ENCODE measurements at regions not wholly inside any gene's neighbourhood (a gene's known extent, or its start where the extent isn't known, plus 50 kb on each side); places are given as distances from the start of the nearest gene placed in this dataset.

GRCh38 chr13:90526711-90527110 lies 820.8 kb upstream of the MIR17HG start:
- FAIRE-seq (no peak), DNase-seq (no peak)
- no peak overlapping the region for H3K27ac ChIP-seq (ENCODE audit: low read depth in 1 of 3, low read length in 2 of 3)
- 9 to 32% (median 11%) methylated on average over 1 of the region's 1 CpG for WGBS, 3 donors
- H3K4me3 ChIP-seq (ENCODE audit: low read depth in 1 of 3, low read length in 3 of 3): no peak overlapping the region
- no peaks in the 10 kb centered on the region for H3K4me1 ChIP-seq (ENCODE audit: control insufficient read depth in 3 of 3, insufficient read depth in 2 of 3, low read depth in 1 of 3, low read length in 2 of 3)
- no peaks in the 10 kb centered on the region for H3K9me3 ChIP-seq (ENCODE audit: control insufficient read depth in 2 of 2, insufficient read depth in 1 of 2, low read depth in 1 of 2, low read length in 1 of 2)
- H3K36me3 ChIP-seq (ENCODE audit: control insufficient read depth in 3 of 3, insufficient read depth in 2 of 3, low read depth in 1 of 3, low read length in 3 of 3): no peaks in the 10 kb centered on the region
- H3K27me3 ChIP-seq (ENCODE audit: control insufficient read depth in 3 of 3, insufficient read depth in 3 of 3, low read length in 3 of 3): no peaks in the 10 kb centered on the region

GRCh38 chr13:90531744-90532143 lies 815.7 kb upstream of the MIR17HG start:
- Histone ChIP-seq H3K9me3 (ENCODE audit: control insufficient read depth in 2 of 2, insufficient read depth in 1 of 2, low read depth in 1 of 2, low read length in 1 of 2) (peaks cover 0 to 1% of the 10 kb centered on the region in 2 donors), H3K27me3 (ENCODE audit: control insufficient read depth in 3 of 3, insufficient read depth in 3 of 3, low read length in 3 of 3) (no peaks in the 10 kb centered on the region), H3K36me3 (ENCODE audit: control insufficient read depth in 3 of 3, insufficient read depth in 2 of 3, low read depth in 1 of 3, low read length in 3 of 3) (no peaks in the 10 kb centered on the region), H3K27ac (ENCODE audit: low read depth in 1 of 3, low read length in 2 of 3) (no peak overlapping the region), H3K4me1 (ENCODE audit: control insufficient read depth in 3 of 3, insufficient read depth in 2 of 3, low read depth in 1 of 3, low read length in 2 of 3) (no peaks in the 10 kb centered on the region), H3K4me3 (ENCODE audit: low read depth in 1 of 3, low read length in 3 of 3) (no peak overlapping the region)
- FAIRE-seq (no peak), DNase-seq (no peak)
- WGBS, 3 donors: 71 to 82% (median 81%) methylated on average over 2 of the region's 2 CpGs

GRCh38 chr13:90532861-90533492 lies 814.5 kb upstream of the MIR17HG start:
- H3K36me3 ChIP-seq (ENCODE audit: control insufficient read depth in 3 of 3, insufficient read depth in 2 of 3, low read depth in 1 of 3, low read length in 3 of 3): no peaks in the 10 kb centered on the region
- no peak overlapping the region for H3K4me3 ChIP-seq (ENCODE audit: low read depth in 1 of 3, low read length in 3 of 3)
- H3K9me3 ChIP-seq (ENCODE audit: control insufficient read depth in 2 of 2, insufficient read depth in 1 of 2, low read depth in 1 of 2, low read length in 1 of 2): peaks cover 0 to 1% of the 10 kb centered on the region in 2 donors
- FAIRE-seq (no peak), DNase-seq (no peak)
- no peaks in the 10 kb centered on the region for H3K4me1 ChIP-seq (ENCODE audit: control insufficient read depth in 3 of 3, insufficient read depth in 2 of 3, low read depth in 1 of 3, low read length in 2 of 3)
- 53 to 81% (median 65%) methylated on average over 2 of the region's 2 CpGs for WGBS, 3 donors
- no peaks in the 10 kb centered on the region for H3K27me3 ChIP-seq (ENCODE audit: control insufficient read depth in 3 of 3, insufficient read depth in 3 of 3, low read length in 3 of 3)
- H3K27ac ChIP-seq (ENCODE audit: low read depth in 1 of 3, low read length in 2 of 3): no peak overlapping the region

GRCh38 chr13:90533866-90534265 lies 813.6 kb upstream of the MIR17HG start:
- 76 to 88% (median 81%) methylated on average over 2 of the region's 2 CpGs for WGBS, 3 donors
- no peak for FAIRE-seq
- peaks cover 0 to 1% of the 10 kb centered on the region in 2 donors for H3K9me3 ChIP-seq (ENCODE audit: control insufficient read depth in 2 of 2, insufficient read depth in 1 of 2, low read depth in 1 of 2, low read length in 1 of 2)
- H3K36me3 ChIP-seq (ENCODE audit: control insufficient read depth in 3 of 3, insufficient read depth in 2 of 3, low read depth in 1 of 3, low read length in 3 of 3): no peaks in the 10 kb centered on the region
- no peak overlapping the region for H3K27ac ChIP-seq (ENCODE audit: low read depth in 1 of 3, low read length in 2 of 3)
- H3K27me3 ChIP-seq (ENCODE audit: control insufficient read depth in 3 of 3, insufficient read depth in 3 of 3, low read length in 3 of 3): no peaks in the 10 kb centered on the region
- no peaks in the 10 kb centered on the region for H3K4me1 ChIP-seq (ENCODE audit: control insufficient read depth in 3 of 3, insufficient read depth in 2 of 3, low read depth in 1 of 3, low read length in 2 of 3)
- H3K4me3 ChIP-seq (ENCODE audit: low read depth in 1 of 3, low read length in 3 of 3): no peak overlapping the region
- no peak for DNase-seq

GRCh38 chr13:90534617-90535370 lies 812.7 kb upstream of the MIR17HG start:
- Histone ChIP-seq H3K9me3 (ENCODE audit: control insufficient read depth in 2 of 2, insufficient read depth in 1 of 2, low read depth in 1 of 2, low read length in 1 of 2) (peaks cover 0 to 1% of the 10 kb centered on the region in 2 donors), H3K4me1 (ENCODE audit: control insufficient read depth in 3 of 3, insufficient read depth in 2 of 3, low read depth in 1 of 3, low read length in 2 of 3) (no peaks in the 10 kb centered on the region), H3K27ac (ENCODE audit: low read depth in 1 of 3, low read length in 2 of 3) (no peak overlapping the region), H3K36me3 (ENCODE audit: control insufficient read depth in 3 of 3, insufficient read depth in 2 of 3, low read depth in 1 of 3, low read length in 3 of 3) (no peaks in the 10 kb centered on the region), H3K27me3 (ENCODE audit: control insufficient read depth in 3 of 3, insufficient read depth in 3 of 3, low read length in 3 of 3) (no peaks in the 10 kb centered on the region), H3K4me3 (ENCODE audit: low read depth in 1 of 3, low read length in 3 of 3) (no peak overlapping the region)
- no peak for FAIRE-seq
- no peak for DNase-seq
- WGBS, 3 donors: 71 to 78% (median 72%) methylated on average over 7 of the region's 7 CpGs

GRCh38 chr13:90535421-90535820 lies 812.1 kb upstream of the MIR17HG start:
- H3K27ac ChIP-seq (ENCODE audit: low read depth in 1 of 3, low read length in 2 of 3): no peak overlapping the region
- H3K36me3 ChIP-seq (ENCODE audit: control insufficient read depth in 3 of 3, insufficient read depth in 2 of 3, low read depth in 1 of 3, low read length in 3 of 3): no peaks in the 10 kb centered on the region
- H3K4me1 ChIP-seq (ENCODE audit: control insufficient read depth in 3 of 3, insufficient read depth in 2 of 3, low read depth in 1 of 3, low read length in 2 of 3): no peaks in the 10 kb centered on the region
- DNase-seq (no peak), FAIRE-seq (no peak)
- H3K4me3 ChIP-seq (ENCODE audit: low read depth in 1 of 3, low read length in 3 of 3): no peak overlapping the region
- H3K27me3 ChIP-seq (ENCODE audit: control insufficient read depth in 3 of 3, insufficient read depth in 3 of 3, low read length in 3 of 3): no peaks in the 10 kb centered on the region
- WGBS, 3 donors: 72 to 78% (median 78%) methylated on average over 2 of the region's 2 CpGs
- peaks cover 0 to 1% of the 10 kb centered on the region in 2 donors for H3K9me3 ChIP-seq (ENCODE audit: control insufficient read depth in 2 of 2, insufficient read depth in 1 of 2, low read depth in 1 of 2, low read length in 1 of 2)

- DNase-seq (no peak), FAIRE-seq (no peak)
- Histone ChIP-seq H3K9me3 (ENCODE audit: control insufficient read depth in 2 of 2, insufficient read depth in 1 of 2, low read depth in 1 of 2, low read length in 1 of 2) (peaks cover 0 to 1% of the 10 kb centered on the region in 2 donors), H3K27me3 (ENCODE audit: control insufficient read depth in 3 of 3, insufficient read depth in 3 of 3, low read length in 3 of 3) (no peaks in the 10 kb centered on the region), H3K36me3 (ENCODE audit: control insufficient read depth in 3 of 3, insufficient read depth in 2 of 3, low read depth in 1 of 3, low read length in 3 of 3) (no peaks in the 10 kb centered on the region), H3K4me1 (ENCODE audit: control insufficient read depth in 3 of 3, insufficient read depth in 2 of 3, low read depth in 1 of 3, low read length in 2 of 3) (no peaks in the 10 kb centered on the region), H3K4me3 (ENCODE audit: low read depth in 1 of 3, low read length in 3 of 3) (no peak overlapping the region), H3K27ac (ENCODE audit: low read depth in 1 of 3, low read length in 2 of 3) (no peak overlapping the region)
- 78 to 90% (median 84%) methylated on average over 2 of the region's 2 CpGs for WGBS, 3 donors
Observed at GRCh38 chr13:90538063-90538462, 809.4 kb upstream of the MIR17HG start.

- Histone ChIP-seq H3K4me1 (ENCODE audit: control insufficient read depth in 3 of 3, insufficient read depth in 2 of 3, low read depth in 1 of 3, low read length in 2 of 3) (no peaks in the 10 kb centered on the region), H3K9me3 (ENCODE audit: control insufficient read depth in 2 of 2, insufficient read depth in 1 of 2, low read depth in 1 of 2, low read length in 1 of 2) (peaks cover 0 to 12% of the 10 kb centered on the region in 2 donors), H3K27me3 (ENCODE audit: control insufficient read depth in 3 of 3, insufficient read depth in 3 of 3, low read length in 3 of 3) (no peaks in the 10 kb centered on the region), H3K36me3 (ENCODE audit: control insufficient read depth in 3 of 3, insufficient read depth in 2 of 3, low read depth in 1 of 3, low read length in 3 of 3) (no peaks in the 10 kb centered on the region), H3K4me3 (ENCODE audit: low read depth in 1 of 3, low read length in 3 of 3) (no peak overlapping the region), H3K27ac (ENCODE audit: low read depth in 1 of 3, low read length in 2 of 3) (no peak overlapping the region)
- DNase-seq (no peak), FAIRE-seq (no peak)
Observed at GRCh38 chr13:90541346-90541745, 806.1 kb upstream of the MIR17HG start.

Data from small intestine (tissue), 7 donors.